ENCODE measurements at regions not wholly inside any gene's neighbourhood (a gene's known extent, or its start where the extent isn't known, plus 50 kb on each side); places are given as distances from the start of the nearest gene placed in this dataset.

GRCh38 chr1:165134431-165134830 is 222.1 kb downstream of the LMX1A start:
- TF ChIP-seq, protein P1, sequence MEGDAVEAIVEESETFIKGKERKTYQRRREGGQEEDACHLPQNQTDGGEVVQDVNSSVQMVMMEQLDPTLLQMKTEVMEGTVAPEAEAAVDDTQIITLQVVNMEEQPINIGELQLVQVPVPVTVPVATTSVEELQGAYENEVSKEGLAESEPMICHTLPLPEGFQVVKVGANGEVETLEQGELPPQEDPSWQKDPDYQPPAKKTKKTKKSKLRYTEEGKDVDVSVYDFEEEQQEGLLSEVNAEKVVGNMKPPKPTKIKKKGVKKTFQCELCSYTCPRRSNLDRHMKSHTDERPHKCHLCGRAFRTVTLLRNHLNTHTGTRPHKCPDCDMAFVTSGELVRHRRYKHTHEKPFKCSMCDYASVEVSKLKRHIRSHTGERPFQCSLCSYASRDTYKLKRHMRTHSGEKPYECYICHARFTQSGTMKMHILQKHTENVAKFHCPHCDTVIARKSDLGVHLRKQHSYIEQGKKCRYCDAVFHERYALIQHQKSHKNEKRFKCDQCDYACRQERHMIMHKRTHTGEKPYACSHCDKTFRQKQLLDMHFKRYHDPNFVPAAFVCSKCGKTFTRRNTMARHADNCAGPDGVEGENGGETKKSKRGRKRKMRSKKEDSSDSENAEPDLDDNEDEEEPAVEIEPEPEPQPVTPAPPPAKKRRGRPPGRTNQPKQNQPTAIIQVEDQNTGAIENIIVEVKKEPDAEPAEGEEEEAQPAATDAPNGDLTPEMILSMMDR (IDR thresholded peaks at IDR 0.05; ENCODE audit: extremely low read depth in 1 of 2, insufficient read depth in 1 of 2, low read depth in 1 of 2, low read length in 2 of 2), result no peak
- TF ChIP-seq POLR2AphosphoS5 (IDR thresholded peaks at IDR 0.05; ENCODE audit: insufficient read depth, low read depth, low read length) (no peak), EZH2 (IDR thresholded peaks at IDR 0.05; ENCODE audit: borderline replicate concordance, low read depth, low read length, severe bottlenecking) (no peak), MYC (IDR thresholded peaks at IDR 0.05; ENCODE audit: low read depth, low read length) (no peak), GATA2 (IDR thresholded peaks at IDR 0.05; ENCODE audit: insufficient read depth, insufficient read length, low read depth, low read length) (no peak), POLR2A (IDR thresholded peaks at IDR 0.05; ENCODE audit: low read depth, low read length) (no peak)

All from endothelial cell of umbilical vein (primary cell).